AG04449 (cell line): ENCODE measurements at regions not wholly inside any gene's neighbourhood (a gene's known extent, or its start where the extent isn't known, plus 50 kb on each side); places are given as distances from the start of the nearest gene placed in this dataset.

Source experiments
- CTCF ChIA-PET: fragments of 350-600 bp; formaldehyde crosslinking; extraction: SDS; loops from one replicate; lab custom pipeline; 2021; ENCODE audit warnings: antibody characterized with exemption; lab: Yijun Ruan, JAX
- POLR2A ChIA-PET: fragments of 400-600, 350-600 bp; formaldehyde crosslinking; extraction: SDS; loops from one replicate; lab custom pipeline; 2020; ENCODE audit warnings: antibody characterized with exemption, inconsistent platforms; lab: Yijun Ruan, JAX
- DNase-seq: peaks from one replicate; pipeline ENCODE4 v3.0.0-alpha.2; 2010; ENCODE audit warnings: low read depth, low spot score
- H3K4me3 ChIP-seq: 2 replicates; pipeline ENCODE4 v1.5.1; 2011; ENCODE audit warnings: low read depth, mild to moderate bottlenecking, control low read depth, low read length
- TF ChIP-seq, protein P1 (sequence below): IDR thresholded peaks from one replicate; pipeline ENCODE4 v1.5.1; 2011; ENCODE audit warnings: mild to moderate bottlenecking, moderate library complexity, low read length, control low read depth, inconsistent platforms; ENCODE audit not compliant: insufficient read depth; ENCODE audit errors: missing control alignments

DNA sequence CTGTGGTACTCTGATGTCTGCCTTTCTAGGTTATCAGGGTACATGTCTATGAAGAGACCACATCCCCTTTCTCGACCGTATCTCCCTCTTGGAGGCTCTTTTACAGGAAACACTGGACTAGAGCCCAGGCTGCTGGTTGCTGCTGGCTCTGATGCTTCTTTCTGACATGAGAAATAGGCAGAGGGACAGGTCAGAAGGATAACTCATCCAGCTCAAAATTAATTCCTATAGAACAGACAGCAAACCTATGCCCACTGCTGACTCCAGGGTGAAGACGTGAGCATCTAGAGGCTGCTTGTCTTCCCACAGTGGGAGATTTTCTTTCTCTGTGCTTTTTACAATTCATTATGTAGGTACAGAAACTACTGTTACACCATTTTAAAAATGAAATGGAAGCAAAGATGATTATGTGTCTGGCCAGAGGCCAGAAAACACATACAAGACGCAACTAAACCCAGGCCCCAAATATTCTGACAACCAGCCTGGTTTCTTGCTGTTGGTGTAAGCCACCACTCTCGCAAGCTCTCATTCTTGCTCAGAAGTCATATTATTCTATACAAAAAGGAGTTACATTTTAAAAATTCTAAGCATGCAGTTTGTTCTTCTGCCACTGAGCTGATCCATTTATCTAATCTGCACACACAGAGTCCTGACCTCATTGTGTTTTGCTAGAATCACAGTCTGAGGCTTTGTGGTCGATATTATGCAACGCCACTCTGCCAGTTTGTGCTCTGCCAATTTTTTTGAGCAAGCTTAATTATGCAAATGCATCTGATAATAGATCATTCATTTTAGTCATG, 424.3 kb downstream of the KIF20B start:
- POLR2A ChIA-PET: no interaction called here
- DNase-seq: no peak
- CTCF ChIA-PET: no interaction called here
- H3K4me3 ChIP-seq: no peak overlapping the region
- TF ChIP-seq, protein P1, sequence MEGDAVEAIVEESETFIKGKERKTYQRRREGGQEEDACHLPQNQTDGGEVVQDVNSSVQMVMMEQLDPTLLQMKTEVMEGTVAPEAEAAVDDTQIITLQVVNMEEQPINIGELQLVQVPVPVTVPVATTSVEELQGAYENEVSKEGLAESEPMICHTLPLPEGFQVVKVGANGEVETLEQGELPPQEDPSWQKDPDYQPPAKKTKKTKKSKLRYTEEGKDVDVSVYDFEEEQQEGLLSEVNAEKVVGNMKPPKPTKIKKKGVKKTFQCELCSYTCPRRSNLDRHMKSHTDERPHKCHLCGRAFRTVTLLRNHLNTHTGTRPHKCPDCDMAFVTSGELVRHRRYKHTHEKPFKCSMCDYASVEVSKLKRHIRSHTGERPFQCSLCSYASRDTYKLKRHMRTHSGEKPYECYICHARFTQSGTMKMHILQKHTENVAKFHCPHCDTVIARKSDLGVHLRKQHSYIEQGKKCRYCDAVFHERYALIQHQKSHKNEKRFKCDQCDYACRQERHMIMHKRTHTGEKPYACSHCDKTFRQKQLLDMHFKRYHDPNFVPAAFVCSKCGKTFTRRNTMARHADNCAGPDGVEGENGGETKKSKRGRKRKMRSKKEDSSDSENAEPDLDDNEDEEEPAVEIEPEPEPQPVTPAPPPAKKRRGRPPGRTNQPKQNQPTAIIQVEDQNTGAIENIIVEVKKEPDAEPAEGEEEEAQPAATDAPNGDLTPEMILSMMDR: no peak

DNA sequence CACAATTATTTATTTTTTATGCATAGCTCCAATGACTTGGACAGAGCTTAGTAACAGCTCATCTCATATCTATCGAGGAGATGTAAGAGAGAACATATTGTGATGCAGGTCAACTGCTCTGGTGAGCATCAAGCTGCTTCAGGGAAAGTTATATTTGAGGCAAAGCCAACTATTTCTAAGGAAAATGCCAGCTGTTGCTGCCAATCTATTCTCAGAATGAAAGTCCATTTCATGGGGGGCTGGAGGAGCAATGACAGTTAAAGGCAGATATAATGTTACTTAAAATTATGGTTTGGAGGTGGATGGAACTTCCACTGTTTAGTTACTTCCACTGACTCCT, 424.8 kb downstream of the KIF20B start:
- H3K4me3 ChIP-seq: no peak overlapping the region
- ChIA-PET POLR2A (no interaction called here), CTCF (no interaction called here)
- TF ChIP-seq, protein P1: no peak
- DNase-seq: no peak

DNA sequence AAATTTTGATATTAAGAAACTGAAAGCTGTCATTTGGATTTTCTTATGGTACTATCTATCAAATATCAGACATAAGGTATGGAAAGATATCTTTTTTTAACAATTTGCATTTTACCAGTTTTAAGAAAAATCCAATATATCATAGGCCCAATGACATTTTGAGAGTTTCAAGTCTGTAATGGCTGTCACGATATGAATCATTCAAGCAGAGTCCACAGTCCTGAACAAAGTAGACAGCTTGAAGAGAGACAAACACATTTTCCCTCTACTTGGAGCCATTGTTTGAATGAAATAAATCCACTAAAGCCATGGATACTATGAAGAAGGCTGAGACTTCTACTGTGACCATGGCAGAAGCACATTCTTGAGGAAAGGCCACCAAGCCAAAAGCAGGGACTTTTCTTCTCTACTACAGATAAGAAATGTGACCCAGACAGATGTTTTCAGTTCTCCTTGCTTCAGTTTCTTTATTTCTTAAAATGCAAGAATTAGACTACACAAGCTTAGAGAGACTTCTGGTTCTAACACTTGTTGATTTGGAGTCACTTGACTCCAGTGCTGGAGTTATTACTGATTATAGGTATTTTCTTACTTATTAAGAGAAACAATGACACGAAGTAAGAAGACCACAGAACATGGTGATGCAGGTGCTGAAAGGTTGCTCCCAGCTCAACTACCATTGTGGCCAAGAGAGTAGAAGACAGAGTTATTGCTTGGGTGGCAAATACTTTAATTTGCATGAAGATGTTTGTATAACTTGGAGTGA, 429.1 kb downstream of the KIF20B start:
- TF ChIP-seq, protein P1: no peak
- no peak for DNase-seq
- POLR2A ChIA-PET: no interaction called here
- H3K4me3 ChIP-seq: no peak overlapping the region
- CTCF ChIA-PET: no interaction called here

DNA sequence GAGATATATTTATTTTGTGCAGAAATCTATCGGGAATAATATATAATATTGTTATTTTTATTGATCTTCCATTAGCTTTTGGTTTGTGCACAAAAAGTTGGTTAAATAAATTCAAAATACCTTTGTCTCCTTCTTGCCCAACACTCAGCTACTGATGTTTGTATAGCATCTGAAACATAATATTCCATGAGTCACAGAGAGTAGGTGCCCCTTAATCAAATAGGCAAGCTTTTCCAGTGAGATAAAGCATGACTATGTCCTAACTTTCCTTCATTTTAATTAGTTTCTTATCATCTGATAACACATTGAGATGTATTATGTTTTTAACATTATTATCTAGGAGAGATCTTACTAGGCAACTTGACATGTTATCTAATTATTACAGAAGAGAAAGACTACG, 432.2 kb downstream of the KIF20B start:
- CTCF ChIA-PET: no interaction called here
- H3K4me3 ChIP-seq: no peak overlapping the region
- POLR2A ChIA-PET: no interaction called here
- no peak for DNase-seq
- TF ChIP-seq, protein P1: no peak

DNA sequence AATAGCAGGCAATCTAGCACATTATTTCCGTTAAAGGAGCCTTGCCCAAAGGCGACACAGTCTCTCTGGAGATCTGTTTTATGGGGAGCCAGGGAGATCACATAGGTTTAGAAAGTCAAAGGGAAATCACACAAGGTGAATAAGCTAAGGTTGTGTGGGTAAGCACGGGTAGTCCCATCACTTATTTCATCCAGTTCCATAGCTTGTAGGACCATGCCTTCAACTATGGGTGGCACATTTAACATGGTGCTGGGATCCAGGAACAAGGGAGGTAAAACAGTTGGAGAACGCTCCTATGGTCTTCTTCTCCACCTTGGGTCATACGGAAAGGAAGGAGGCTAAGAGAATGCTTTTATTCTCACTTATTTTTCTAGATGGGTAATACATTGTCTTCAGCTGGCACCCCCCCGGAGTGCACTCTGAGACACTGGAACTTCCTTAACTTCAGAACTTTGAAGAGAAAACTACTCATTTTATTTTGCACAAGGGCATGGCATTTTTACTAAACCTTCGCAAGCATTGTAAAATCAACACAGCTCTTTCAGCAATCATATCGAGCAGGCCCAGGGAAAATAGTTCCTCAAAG, 435.4 kb downstream of the KIF20B start:
- ChIA-PET CTCF (no interaction called here), POLR2A (no interaction called here)
- TF ChIP-seq, protein P1: no peak
- no peak for DNase-seq
- no peak overlapping the region for H3K4me3 ChIP-seq

DNA sequence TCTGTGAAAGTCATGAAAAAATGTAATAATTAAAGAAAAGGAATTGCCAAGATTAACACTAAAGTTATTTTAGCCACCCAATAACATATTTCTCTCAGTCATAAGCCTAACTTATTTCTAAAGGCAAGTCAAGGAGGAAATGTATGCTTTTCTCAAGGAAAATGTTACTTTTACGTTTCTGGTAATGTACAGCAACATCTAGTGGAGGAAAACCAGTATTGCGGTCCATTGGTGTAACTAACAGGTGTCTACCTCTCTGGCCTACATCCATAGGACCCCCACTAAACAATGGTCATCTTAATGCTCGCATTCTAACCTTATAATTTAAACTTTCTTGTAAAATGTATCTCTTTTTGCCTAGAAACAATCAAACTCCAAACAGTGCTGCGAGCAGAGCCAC, 437.5 kb downstream of the KIF20B start:
- CTCF ChIA-PET: no interaction called here
- DNase-seq: no peak
- TF ChIP-seq, protein P1: no peak
- POLR2A ChIA-PET: no interaction called here
- H3K4me3 ChIP-seq: no peak overlapping the region
